Lower leg skin (tissue), 4 donors: ENCODE measurements at regions not wholly inside any gene's neighbourhood (a gene's known extent, or its start where the extent isn't known, plus 50 kb on each side); places are given as distances from the start of the nearest gene placed in this dataset.

ENCODE experiments used
- DNase-seq, 2 donors: peaks; one replicate each; pipeline ENCODE4 v3.0.0-alpha.2; 2019; ENCODE audit warnings: low spot score in 2 of 2
- H3K4me3 ChIP-seq: fragments of 200-600 bp; sonication (generic); 2 replicates; pipeline ENCODE4 v1.5.1; 2017; ENCODE audit warnings: mild to moderate bottlenecking, low read depth; ENCODE audit not compliant: poor library complexity, severe bottlenecking
- POLR2A ChIP-seq, 2 donors: fragments of 450-650 bp; IDR thresholded peaks; one replicate each; pipeline ENCODE4 v1.6.1; 2016 to 2017; ENCODE audit warnings: antibody characterized with exemption in 2 of 2, mild to moderate bottlenecking in 1 of 2, moderate library complexity in 1 of 2
- WGBS, 2 donors: methylation state at CpG; one replicate each; pipeline ENCODE4 v1.1.5; 2018; 5-methylcytosine and 5-hydroxymethylcytosine counted together
- intact Hi-C: fragments of 100-400 bp; cut with DNase I; formaldehyde crosslinking; loops from one replicate; pipeline ENCODE4 v1.15.0; 2023; ENCODE audit warnings: low total_unique reads
- TF ChIP-seq, protein P1 (sequence below), 3 donors: fragments of 450-650 bp; IDR thresholded peaks; one replicate each; pipeline ENCODE4 v1.5.1; 2016; ENCODE audit warnings: antibody characterized with exemption in 3 of 3, mild to moderate bottlenecking in 3 of 3, moderate library complexity in 2 of 3

GRCh38 chr6:155970876-155971708 is 515.5 kb upstream of the NOX3 start:
- TF ChIP-seq, protein P1, sequence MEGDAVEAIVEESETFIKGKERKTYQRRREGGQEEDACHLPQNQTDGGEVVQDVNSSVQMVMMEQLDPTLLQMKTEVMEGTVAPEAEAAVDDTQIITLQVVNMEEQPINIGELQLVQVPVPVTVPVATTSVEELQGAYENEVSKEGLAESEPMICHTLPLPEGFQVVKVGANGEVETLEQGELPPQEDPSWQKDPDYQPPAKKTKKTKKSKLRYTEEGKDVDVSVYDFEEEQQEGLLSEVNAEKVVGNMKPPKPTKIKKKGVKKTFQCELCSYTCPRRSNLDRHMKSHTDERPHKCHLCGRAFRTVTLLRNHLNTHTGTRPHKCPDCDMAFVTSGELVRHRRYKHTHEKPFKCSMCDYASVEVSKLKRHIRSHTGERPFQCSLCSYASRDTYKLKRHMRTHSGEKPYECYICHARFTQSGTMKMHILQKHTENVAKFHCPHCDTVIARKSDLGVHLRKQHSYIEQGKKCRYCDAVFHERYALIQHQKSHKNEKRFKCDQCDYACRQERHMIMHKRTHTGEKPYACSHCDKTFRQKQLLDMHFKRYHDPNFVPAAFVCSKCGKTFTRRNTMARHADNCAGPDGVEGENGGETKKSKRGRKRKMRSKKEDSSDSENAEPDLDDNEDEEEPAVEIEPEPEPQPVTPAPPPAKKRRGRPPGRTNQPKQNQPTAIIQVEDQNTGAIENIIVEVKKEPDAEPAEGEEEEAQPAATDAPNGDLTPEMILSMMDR (IDR thresholded peaks at IDR 0.05): no peak
- TF ChIP-seq POLR2A (IDR thresholded peaks at IDR 0.05): no peak
- H3K4me3 ChIP-seq: no peak overlapping the region
- no peak for DNase-seq
- intact Hi-C loops: no loop called here
- 75 to 78% methylated on average over 7 of the region's 7 CpGs for WGBS, 2 donors

DNA sequence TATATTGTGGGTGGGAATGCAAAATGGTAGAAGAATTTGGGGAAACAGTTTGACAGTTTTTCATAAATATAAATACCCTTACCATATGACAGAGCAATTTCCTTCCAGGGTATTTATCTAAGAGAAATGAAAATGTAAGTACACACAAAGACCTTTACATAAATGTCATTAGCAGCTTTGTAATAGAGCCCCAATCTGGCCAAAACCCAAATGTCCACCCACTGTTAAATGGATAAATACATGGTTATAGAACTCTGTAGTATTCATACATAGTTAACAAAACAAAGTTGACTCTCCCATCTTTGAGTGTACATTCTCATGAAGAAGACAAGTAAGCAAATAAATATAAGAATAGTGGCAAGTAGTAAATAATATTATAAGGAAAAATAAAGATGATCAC is 514.8 kb upstream of the NOX3 start:
- H3K4me3 ChIP-seq: no peak overlapping the region
- no peak for TF ChIP-seq POLR2A (IDR thresholded peaks at IDR 0.05)
- TF ChIP-seq, protein P1 (IDR thresholded peaks at IDR 0.05): no peak
- intact Hi-C loops: no loop called here
- DNase-seq: no peak

DNA sequence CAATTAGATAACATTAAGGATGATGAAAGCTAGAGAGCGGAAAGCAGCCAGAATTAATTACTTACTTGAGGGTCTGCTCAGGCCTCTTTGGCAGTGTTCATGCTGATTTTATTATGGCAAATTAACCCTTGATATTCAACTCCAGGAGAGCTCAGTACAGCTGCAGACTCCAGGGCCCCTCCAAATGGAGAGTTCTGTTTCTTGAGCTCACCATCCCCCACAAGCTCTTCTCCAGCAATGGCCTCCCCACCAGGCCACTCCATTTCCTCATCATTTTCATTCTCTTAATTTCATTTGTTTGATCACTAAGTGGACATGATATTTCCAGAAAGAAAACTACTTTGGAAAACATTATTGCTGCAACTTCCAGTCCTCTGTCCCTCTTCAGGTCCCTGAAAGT is 513.3 kb upstream of the NOX3 start:
- WGBS, 2 donors: 92 to 97% methylated on average over 1 of the region's 1 CpG
- no peak for DNase-seq
- TF ChIP-seq, protein P1 (IDR thresholded peaks at IDR 0.05): no peak
- no peak for TF ChIP-seq POLR2A (IDR thresholded peaks at IDR 0.05)
- intact Hi-C loops: no loop called here
- H3K4me3 ChIP-seq: no peak overlapping the region

GRCh38 chr6:155967322-155967721 is 511.7 kb upstream of the NOX3 start:
- 73 to 82% methylated on average over 3 of the region's 3 CpGs for whole genome bisulfite sequencing, 2 donors
- H3K4me3 ChIP-seq: no peak overlapping the region
- intact Hi-C loops: no loop called here
- TF ChIP-seq, protein P1 (IDR thresholded peaks at IDR 0.05): no peak
- no peak for TF ChIP-seq POLR2A (IDR thresholded peaks at IDR 0.05)
- DNase-seq: no peak

GRCh38 chr6:155964544-155964943 is 508.9 kb upstream of the NOX3 start:
- no peak overlapping the region for H3K4me3 ChIP-seq
- intact Hi-C loops: no loop called here
- no peak for DNase-seq
- no peak for TF ChIP-seq POLR2A (IDR thresholded peaks at IDR 0.05)
- TF ChIP-seq, protein P1 (IDR thresholded peaks at IDR 0.05): no peak
- WGBS, 2 donors: 72 to 74% methylated on average over 2 of the region's 2 CpGs

DNA sequence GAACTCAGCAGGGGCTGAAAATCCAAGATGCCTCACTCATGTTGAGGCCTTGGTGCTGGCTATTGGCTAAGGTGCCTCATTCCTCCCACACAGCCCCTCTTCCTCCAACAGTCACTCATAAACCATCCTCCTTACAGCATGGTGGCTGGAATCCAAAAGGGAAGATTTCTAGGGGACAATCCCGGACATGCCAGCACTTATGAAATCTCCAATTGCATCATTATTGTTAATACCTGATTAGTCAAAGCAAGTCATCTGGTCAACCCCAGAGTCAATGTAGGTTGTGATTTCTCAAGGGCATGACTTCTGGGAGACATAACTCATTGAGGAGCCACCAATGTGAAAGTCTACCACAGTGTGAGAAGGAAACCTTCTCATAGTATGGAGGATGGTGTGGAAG is 506.6 kb upstream of the NOX3 start:
- DNase-seq: no peak
- TF ChIP-seq, protein P1 (IDR thresholded peaks at IDR 0.05): no peak
- no peak for TF ChIP-seq POLR2A (IDR thresholded peaks at IDR 0.05)
- no peak overlapping the region for H3K4me3 ChIP-seq
- intact Hi-C loops: no loop called here
- 77 to 82% methylated on average over 1 of the region's 1 CpG for WGBS, 2 donors
